Muscle layer of colon (tissue), 2 donors: ENCODE measurements at regions not wholly inside any gene's neighbourhood (a gene's known extent, or its start where the extent isn't known, plus 50 kb on each side); places are given as distances from the start of the nearest gene placed in this dataset.

Source experiments
- H3K27ac ChIP-seq: one replicate; pipeline ENCODE4 v1.7.0; 2013; ENCODE audit warnings: low read depth, mild to moderate bottlenecking, low read length, moderate library complexity
- H3K27me3 ChIP-seq, 2 donors: one replicate each; pipeline ENCODE4 v1.7.0; 2013; ENCODE audit warnings: low read length in 2 of 2, mild to moderate bottlenecking in 2 of 2; ENCODE audit not compliant: insufficient read depth in 2 of 2, control insufficient read depth in 1 of 2
- H3K36me3 ChIP-seq: one replicate; pipeline ENCODE4 v1.7.0; 2013; ENCODE audit warnings: mild to moderate bottlenecking, low read length; ENCODE audit not compliant: insufficient read depth
- H3K4me1 ChIP-seq: one replicate; pipeline ENCODE4 v1.7.0; 2013; ENCODE audit warnings: mild to moderate bottlenecking, low read length; ENCODE audit not compliant: insufficient read depth
- H3K4me3 ChIP-seq, 2 donors: one replicate each; pipeline ENCODE4 v1.7.0; 2013; ENCODE audit warnings: low read length in 2 of 2, low read depth in 1 of 2, mild to moderate bottlenecking in 1 of 2, moderate library complexity in 1 of 2
- H3K9ac ChIP-seq: one replicate; pipeline ENCODE4 v1.7.0; 2013; ENCODE audit warnings: low read length
- H3K9me3 ChIP-seq: one replicate; pipeline ENCODE4 v1.7.0; 2013; ENCODE audit warnings: mild to moderate bottlenecking, low read length
- donor health status: abdominal sarcoma.
- donor health status: Adenocarcinoma of cecum.

DNA sequence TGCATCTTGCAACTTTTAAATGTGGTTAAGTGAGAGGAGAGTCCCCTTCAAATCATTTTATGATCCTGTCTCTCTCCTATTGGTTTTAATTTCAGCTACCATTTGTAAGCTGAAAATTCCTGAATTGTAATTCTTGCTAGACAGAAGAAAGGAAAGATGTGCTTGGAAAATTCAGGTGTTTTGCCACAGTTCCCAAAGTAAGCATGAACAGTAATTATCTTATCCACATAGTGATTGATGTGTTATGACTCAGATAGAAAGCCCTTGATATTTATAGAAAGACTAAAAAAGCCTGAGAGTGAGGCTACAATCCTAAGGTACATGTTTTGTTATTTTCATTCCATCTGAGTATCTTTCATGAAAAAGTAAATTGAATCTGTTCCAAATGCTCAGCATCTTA is 492.5 kb downstream of the MAT2B start:
- no peak overlapping the region for H3K9ac ChIP-seq
- peaks cover 21% of the 10 kb centered on the region for H3K4me1 ChIP-seq
- no peaks in the 10 kb centered on the region for H3K36me3 ChIP-seq
- H3K4me3 ChIP-seq, result no peak overlapping the region
- H3K27ac ChIP-seq, result no peak overlapping the region
- no peaks in the 10 kb centered on the region for H3K9me3 ChIP-seq
- no peaks in the 10 kb centered on the region for H3K27me3 ChIP-seq

DNA sequence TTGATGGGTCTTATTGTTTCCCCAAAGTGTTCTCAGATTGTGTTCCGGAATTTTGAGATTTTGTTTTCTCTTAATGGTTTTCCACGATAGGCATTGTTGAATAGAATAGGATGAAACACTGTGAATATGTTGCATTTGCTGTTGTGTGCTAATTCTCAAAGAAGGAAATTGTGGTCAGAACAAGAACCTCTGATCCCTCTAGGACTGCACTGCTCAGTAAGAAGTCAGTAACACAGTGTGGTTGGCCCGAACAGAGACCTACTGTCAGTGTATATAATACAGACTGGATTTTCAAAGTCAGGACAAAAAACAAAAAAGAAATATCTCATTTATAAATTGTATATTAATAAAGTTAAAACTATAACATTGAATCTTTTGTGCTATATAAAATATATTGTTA is 494.8 kb downstream of the MAT2B start:
- H3K4me1 ChIP-seq, result peaks cover 23% of the 10 kb centered on the region
- H3K36me3 ChIP-seq, result no peaks in the 10 kb centered on the region
- H3K4me3 ChIP-seq, result no peak overlapping the region
- H3K27me3 ChIP-seq, result no peaks in the 10 kb centered on the region
- no peak overlapping the region for H3K27ac ChIP-seq
- no peaks in the 10 kb centered on the region for H3K9me3 ChIP-seq
- no peak overlapping the region for H3K9ac ChIP-seq

DNA sequence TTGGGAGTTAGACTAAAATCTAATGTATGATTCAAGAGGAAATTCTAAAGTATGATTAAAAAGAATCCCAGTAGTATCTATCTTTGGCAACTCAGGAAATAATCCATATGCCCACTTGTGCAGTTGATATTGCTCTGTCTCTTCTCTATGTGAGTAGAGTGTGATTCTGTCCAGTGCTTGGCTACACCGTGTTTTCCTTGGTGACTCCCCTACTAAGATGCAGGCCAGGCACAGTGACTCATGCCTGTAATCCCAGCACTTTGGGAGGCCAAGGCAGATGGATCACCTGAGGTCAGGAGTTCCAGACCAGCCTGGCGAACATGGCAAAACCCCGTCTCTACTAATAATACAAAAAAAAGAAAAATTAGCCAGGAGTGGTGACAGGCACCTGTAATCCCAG is 495.4 kb downstream of the MAT2B start:
- Histone ChIP-seq H3K27ac (no peak overlapping the region), H3K27me3 (no peaks in the 10 kb centered on the region), H3K4me1 (peaks cover 23% of the 10 kb centered on the region)

DNA sequence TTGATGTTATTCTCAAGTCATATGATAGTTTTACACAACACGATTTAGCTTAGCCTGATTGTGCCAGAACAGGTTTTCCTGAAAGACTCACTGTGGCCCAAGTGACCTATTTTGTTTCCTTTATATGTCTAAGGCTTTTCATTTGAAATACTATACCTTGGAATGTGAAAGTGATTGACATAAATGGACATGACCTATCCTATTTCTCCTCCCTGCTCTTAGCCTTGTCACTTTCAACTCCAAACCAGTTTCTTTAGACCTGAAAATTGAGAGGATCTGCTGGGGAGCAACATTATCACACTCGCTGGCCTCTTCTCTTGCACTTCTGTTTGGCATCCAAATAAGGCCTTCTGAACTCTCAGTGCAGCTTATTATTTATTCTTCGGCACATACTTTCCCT is 496.8 kb downstream of the MAT2B start:
- Histone ChIP-seq H3K9me3 (no peaks in the 10 kb centered on the region), H3K4me1 (peaks cover 23% of the 10 kb centered on the region), H3K4me3 (no peak overlapping the region), H3K27ac (no peak overlapping the region), H3K27me3 (no peaks in the 10 kb centered on the region), H3K36me3 (no peaks in the 10 kb centered on the region), H3K9ac (no peak overlapping the region)

More for the DNA sequence above, 495.4 kb downstream of the MAT2B start:
- Histone ChIP-seq H3K9me3 (no peaks in the 10 kb centered on the region), H3K9ac (no peak overlapping the region), H3K4me3 (no peak overlapping the region), H3K36me3 (no peaks in the 10 kb centered on the region)

DNA sequence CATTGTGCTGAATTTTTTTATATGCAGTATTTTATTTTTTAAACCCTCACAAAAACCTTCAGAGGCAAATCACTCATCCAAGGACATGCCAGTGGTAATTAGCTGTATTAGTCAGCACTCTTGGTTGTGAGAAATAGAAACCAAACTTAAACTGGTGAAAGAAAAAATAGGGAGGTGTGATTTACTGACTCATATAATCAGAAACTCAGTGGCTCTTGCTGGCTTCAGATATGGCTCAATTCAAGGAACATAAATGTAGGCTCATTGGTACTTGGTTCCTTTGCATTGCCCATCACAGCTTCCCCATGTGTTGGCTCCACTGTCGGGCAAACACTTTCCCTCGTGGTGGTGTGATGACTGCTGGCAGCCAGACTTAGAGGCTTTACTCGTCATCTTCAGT is 497.2 kb downstream of the MAT2B start:
- Histone ChIP-seq H3K27me3 (no peaks in the 10 kb centered on the region), H3K4me3 (no peak overlapping the region), H3K9me3 (no peaks in the 10 kb centered on the region), H3K9ac (no peak overlapping the region), H3K27ac (no peak overlapping the region), H3K36me3 (no peaks in the 10 kb centered on the region), H3K4me1 (peaks cover 23% of the 10 kb centered on the region)

DNA sequence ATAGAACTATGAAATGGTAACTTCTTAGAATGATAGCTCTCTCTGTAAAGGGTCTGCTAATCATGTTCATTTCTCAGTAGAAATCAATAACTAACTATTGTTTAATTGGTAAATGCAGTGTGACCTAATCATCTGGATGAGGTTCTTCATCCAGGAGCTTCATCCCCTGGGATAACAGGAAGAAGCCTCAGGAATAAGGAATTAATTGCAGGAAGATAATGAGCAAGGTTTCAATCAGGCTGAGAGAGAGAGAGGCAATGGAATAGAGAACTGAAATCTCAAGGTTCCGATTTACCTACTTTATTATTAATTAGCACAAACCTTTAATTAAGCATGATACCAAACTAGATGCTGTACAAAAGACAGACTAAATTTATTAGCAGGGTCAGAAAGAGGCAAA is 499.7 kb downstream of the MAT2B start:
- Histone ChIP-seq H3K9me3 (no peaks in the 10 kb centered on the region), H3K27ac (no peak overlapping the region), H3K27me3 (no peaks in the 10 kb centered on the region), H3K4me1 (peaks cover 18% of the 10 kb centered on the region), H3K4me3 (no peak overlapping the region), H3K9ac (no peak overlapping the region), H3K36me3 (no peaks in the 10 kb centered on the region)

DNA sequence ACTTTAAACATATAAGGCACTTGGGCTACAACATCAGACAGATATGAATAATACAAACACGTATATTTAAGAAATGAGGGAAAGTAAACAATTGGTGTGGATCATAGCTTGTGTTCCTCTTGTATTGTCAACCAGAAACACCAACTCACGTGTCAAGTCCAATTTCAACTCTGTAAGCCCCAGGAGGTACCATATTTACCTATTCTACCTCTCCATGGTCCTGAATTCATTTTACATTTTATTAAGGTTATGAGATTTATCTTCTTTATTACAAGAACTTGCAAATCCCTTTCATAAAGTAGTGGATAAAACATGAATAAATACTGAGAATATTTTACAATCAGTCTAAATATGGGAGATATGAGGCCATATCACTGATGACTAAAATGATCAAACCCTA is 501.6 kb downstream of the MAT2B start:
- no peaks in the 10 kb centered on the region for H3K36me3 ChIP-seq
- no peak overlapping the region for H3K27ac ChIP-seq
- H3K9me3 ChIP-seq, result no peaks in the 10 kb centered on the region
- peaks cover 11% of the 10 kb centered on the region for H3K4me1 ChIP-seq
- H3K27me3 ChIP-seq, result no peaks in the 10 kb centered on the region
- no peak overlapping the region for H3K9ac ChIP-seq
- H3K4me3 ChIP-seq, result no peak overlapping the region

DNA sequence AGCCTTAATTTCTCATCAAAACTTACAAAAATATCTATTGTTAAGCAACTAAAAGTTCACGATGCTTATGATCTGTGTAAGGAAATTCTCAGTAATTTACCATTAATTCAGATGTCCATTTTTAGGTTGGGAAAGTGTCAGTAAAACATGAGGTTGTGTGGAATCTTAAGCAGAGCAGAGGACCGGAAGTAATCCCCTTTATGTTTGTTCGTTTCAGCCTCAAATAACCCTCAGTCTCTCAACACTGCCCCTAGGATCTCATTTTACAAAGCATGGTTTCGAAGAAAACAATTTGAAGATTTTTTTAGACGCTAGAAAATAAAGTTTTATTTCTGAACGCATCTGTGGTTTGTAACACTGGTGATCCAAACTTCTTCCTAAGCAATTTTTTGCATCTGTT is 504.2 kb downstream of the MAT2B start:
- no peaks in the 10 kb centered on the region for H3K36me3 ChIP-seq
- H3K4me3 ChIP-seq, result no peak overlapping the region
- H3K9ac ChIP-seq, result no peak overlapping the region
- no peaks in the 10 kb centered on the region for H3K27me3 ChIP-seq
- no peaks in the 10 kb centered on the region for H3K9me3 ChIP-seq
- H3K27ac ChIP-seq, result no peak overlapping the region
- H3K4me1 ChIP-seq, result no peaks in the 10 kb centered on the region

DNA sequence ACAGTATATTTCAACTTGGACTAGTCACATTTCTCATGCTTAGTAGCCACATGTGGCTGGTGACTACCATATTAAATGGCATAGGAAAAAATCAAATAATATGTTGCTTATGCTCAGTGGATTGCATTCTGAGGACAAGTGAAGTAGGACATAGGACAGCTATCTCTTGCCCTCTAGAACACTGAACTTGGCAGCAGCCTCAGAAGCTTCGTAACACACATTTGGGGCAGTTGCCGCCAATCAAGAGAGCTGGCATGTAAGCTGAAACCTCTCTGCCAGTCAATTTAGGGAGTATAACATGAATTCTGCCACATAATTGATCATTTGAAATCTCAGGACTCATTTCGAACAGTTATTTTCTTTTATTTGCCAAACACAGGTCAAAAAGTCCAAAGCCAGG is 505.5 kb downstream of the MAT2B start:
- H3K36me3 ChIP-seq, result no peaks in the 10 kb centered on the region
- no peak overlapping the region for H3K9ac ChIP-seq
- no peaks in the 10 kb centered on the region for H3K4me1 ChIP-seq
- H3K27me3 ChIP-seq, result no peaks in the 10 kb centered on the region
- H3K27ac ChIP-seq, result no peak overlapping the region
- H3K9me3 ChIP-seq, result no peaks in the 10 kb centered on the region
- H3K4me3 ChIP-seq, result no peak overlapping the region

DNA sequence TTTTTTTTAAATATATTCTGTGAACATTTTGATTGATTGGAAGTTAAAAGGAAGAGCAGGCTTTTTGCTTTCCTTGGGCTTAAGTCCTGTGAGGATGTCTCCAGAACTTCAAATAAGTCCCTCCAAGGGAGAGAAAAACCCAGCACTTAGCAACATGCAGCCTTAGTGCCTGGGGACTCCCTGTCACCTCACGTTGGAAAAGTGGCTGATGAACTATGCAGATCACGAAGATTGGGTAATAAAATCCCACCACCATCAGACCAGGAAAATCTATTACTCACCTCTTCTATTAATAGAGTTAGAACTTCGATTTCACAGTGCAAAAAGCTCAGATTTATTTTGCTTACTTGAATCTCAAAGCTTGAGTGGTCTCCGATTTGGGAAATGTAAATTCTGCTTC is 507.0 kb downstream of the MAT2B start:
- no peaks in the 10 kb centered on the region for H3K9me3 ChIP-seq
- no peaks in the 10 kb centered on the region for H3K27me3 ChIP-seq
- no peak overlapping the region for H3K4me3 ChIP-seq
- no peaks in the 10 kb centered on the region for H3K4me1 ChIP-seq
- no peak overlapping the region for H3K9ac ChIP-seq
- H3K27ac ChIP-seq, result no peak overlapping the region
- no peaks in the 10 kb centered on the region for H3K36me3 ChIP-seq

DNA sequence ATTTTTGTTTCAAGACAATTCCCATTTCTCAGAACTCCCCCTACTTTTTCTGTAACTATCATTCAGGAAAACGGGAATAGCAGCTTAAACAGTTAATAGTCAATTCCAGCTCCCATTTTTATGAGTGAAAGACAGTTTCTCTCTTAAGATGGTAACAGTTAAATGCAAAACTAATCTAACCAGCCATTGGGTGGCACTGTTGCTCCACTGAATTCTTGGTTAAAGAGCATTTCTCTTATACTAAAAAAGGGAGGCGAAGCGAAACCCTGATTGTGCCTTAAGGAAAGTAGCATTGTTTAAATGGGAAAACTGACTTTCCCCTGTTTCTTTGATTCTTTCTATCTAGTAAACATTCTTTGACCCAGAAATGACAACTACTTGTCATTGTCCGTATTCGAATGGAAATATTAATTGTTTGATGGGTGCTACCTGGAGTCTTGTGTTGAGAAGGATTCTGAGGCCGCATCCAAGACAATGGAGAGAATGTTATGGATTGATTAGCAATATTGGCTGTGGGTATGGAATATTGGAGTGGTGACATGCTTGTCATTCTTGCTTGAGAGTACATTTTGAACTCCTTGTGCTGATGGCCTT is 507.8 kb downstream of the MAT2B start:
- Histone ChIP-seq H3K4me3 (no peak overlapping the region), H3K27me3 (no peaks in the 10 kb centered on the region), H3K36me3 (no peaks in the 10 kb centered on the region), H3K9ac (no peak overlapping the region), H3K4me1 (no peaks in the 10 kb centered on the region), H3K9me3 (no peaks in the 10 kb centered on the region), H3K27ac (no peak overlapping the region)

DNA sequence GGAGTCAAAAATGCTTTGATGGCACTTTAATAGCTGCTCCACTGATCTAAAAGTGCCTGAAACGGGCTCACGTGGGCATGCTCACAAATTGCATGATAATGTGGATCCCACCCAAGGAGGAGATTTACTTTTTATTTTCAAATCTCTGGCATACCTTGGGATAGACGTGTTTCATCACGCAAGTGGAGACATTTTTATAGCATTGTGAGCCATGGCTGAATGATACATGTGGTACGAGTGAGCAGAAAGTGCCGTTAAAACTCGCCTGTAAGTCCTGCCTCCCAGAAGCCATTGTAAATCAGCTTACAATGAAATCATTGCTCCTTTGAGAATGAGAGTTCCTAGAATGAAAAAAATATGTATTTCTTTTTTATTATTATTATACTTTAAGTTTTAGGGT is 514.7 kb downstream of the MAT2B start:
- H3K27ac ChIP-seq, result no peak overlapping the region
- no peaks in the 10 kb centered on the region for H3K4me1 ChIP-seq
- H3K4me3 ChIP-seq, result no peak overlapping the region
- H3K9me3 ChIP-seq, result no peaks in the 10 kb centered on the region
- no peaks in the 10 kb centered on the region for H3K27me3 ChIP-seq
- H3K9ac ChIP-seq, result no peak overlapping the region
- H3K36me3 ChIP-seq, result no peaks in the 10 kb centered on the region
